ENCODE measurements at regions not wholly inside any gene's neighbourhood (a gene's known extent, or its start where the extent isn't known, plus 50 kb on each side); places are given as distances from the start of the nearest gene placed in this dataset.

DNA sequence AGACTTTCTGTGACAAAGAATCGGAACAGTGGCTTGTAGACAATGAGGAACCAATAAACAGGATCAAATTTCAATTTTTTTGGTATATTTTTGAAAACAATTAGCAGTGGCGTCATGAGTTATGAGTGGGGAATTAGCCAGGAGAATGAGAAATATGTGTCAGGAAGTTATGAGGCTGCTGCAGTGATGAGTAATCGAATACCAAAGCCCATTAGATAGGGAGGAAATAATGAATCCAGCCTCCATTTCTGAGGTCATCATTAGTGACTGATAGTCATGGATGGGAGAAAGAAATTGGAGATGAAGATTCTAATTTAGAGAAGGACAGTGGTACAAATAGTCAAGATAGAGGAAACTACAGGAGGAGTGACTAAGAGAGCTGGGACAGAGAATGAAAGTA, 673.1 kb upstream of the VRK2 start (continued):
- TF ChIP-seq, protein P1, sequence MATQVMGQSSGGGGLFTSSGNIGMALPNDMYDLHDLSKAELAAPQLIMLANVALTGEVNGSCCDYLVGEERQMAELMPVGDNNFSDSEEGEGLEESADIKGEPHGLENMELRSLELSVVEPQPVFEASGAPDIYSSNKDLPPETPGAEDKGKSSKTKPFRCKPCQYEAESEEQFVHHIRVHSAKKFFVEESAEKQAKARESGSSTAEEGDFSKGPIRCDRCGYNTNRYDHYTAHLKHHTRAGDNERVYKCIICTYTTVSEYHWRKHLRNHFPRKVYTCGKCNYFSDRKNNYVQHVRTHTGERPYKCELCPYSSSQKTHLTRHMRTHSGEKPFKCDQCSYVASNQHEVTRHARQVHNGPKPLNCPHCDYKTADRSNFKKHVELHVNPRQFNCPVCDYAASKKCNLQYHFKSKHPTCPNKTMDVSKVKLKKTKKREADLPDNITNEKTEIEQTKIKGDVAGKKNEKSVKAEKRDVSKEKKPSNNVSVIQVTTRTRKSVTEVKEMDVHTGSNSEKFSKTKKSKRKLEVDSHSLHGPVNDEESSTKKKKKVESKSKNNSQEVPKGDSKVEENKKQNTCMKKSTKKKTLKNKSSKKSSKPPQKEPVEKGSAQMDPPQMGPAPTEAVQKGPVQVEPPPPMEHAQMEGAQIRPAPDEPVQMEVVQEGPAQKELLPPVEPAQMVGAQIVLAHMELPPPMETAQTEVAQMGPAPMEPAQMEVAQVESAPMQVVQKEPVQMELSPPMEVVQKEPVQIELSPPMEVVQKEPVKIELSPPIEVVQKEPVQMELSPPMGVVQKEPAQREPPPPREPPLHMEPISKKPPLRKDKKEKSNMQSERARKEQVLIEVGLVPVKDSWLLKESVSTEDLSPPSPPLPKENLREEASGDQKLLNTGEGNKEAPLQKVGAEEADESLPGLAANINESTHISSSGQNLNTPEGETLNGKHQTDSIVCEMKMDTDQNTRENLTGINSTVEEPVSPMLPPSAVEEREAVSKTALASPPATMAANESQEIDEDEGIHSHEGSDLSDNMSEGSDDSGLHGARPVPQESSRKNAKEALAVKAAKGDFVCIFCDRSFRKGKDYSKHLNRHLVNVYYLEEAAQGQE (IDR thresholded peaks at IDR 0.05; ENCODE audit: low read depth, low read length): 0 out of 2 replicates have a peak, but pooled peaks have one; percentile 31
- TF ChIP-seq, protein P2, sequence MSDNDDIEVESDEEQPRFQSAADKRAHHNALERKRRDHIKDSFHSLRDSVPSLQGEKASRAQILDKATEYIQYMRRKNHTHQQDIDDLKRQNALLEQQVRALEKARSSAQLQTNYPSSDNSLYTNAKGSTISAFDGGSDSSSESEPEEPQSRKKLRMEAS (IDR thresholded peaks at IDR 0.05; ENCODE audit: low read depth): no peak
- TF ChIP-seq ELF1 (IDR thresholded peaks at IDR 0.05): peak; percentile 35; the same call in 1 of the 2 replicates

DNA sequence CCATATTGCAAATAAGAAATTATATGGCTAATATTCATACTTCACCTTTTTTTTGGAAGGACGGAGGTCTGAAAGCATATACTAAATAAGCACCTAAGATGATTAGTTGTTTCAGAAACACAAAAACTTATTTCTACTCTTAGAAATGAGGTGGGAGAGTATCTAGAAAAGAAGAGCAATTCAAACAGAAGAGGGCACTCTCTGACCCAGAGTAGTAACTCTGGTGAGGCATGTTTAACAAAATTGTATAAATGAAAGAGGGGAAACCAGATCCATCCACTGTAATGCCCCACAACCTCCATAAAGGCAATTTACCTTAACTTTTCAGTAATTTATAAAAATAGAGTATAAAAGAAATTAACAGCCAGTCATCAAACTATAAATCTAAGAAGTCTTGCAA, 669.6 kb upstream of the VRK2 start:
- ChIA-PET POLR2A (no interaction called here), CTCF (interaction anchor here (0.7 kb wide), 2 partner anchors 121 to 124 kb away, joined by 3 to 4 read pairs; no protein-coding TSS in a partner anchor)
- H3K79me2 ChIP-seq (ENCODE audit: insufficient read depth): no peaks in the 10 kb centered on the region
- H4K20me1 ChIP-seq (ENCODE audit: insufficient read depth): no peaks in the 10 kb centered on the region
- peaks cover 0 to 23% of the 10 kb centered on the region in 2 experiments; a peak in 2 of 4 replicates for H3K4me1 ChIP-seq (ENCODE audit: control insufficient read depth in 1 of 2, insufficient read depth in 2 of 2, low read depth in 1 of 2, low read length in 1 of 2)
- H3F3A ChIP-seq (replicated peaks; ENCODE audit: insufficient read depth): peaks cover 46% of the 10 kb centered on the region
- 0 out of 2 replicates have a peak, but pooled peaks cover 4% of the 10 kb centered on the region for H3K9me3 ChIP-seq
- no peak overlapping the region for H3K9ac ChIP-seq
- DNase-seq: no peak
- H2AFZ ChIP-seq (ENCODE audit: low read depth): peak overlapping the region; percentile 32; the same call in 1 of the 2 replicates
- no peaks in the 10 kb centered on the region for H3K9me2 ChIP-seq
- no peaks in the 10 kb centered on the region for H3K27me3 ChIP-seq (ENCODE audit: insufficient read depth)
- H3K4me3 ChIP-seq (ENCODE audit: low read depth in 2 of 2, low read length in 1 of 2): no peak overlapping the region
- 44% methylated on average over 1 of the region's 1 CpG for WGBS (ENCODE audit: low lambda C conversion rate)
- H3K27ac ChIP-seq (ENCODE audit: low read depth in 2 of 2, low read length in 1 of 2): no peak overlapping the region
- no peaks in the 10 kb centered on the region for H3K36me3 ChIP-seq (replicated peaks in 1 of 2; ENCODE audit: control insufficient read depth in 1 of 2, insufficient read depth in 2 of 2, low read length in 1 of 2)
- no peak overlapping the region for H3K4me2 ChIP-seq
- TF ChIP-seq RFX5 (IDR thresholded peaks at IDR 0.05; ENCODE audit: low read length) (no peak), RCOR1 (IDR thresholded peaks at IDR 0.05; ENCODE audit: low read length) (no peak), MEF2A (IDR thresholded peaks at IDR 0.05; ENCODE audit: borderline replicate concordance, low read depth) (no peak), SMC3 (IDR thresholded peaks at IDR 0.05; ENCODE audit: low read depth, low read length) (peak; percentile 51), FOXM1 (IDR thresholded peaks at IDR 0.05; ENCODE audit: low read depth) (0 out of 2 replicates have a peak, but pooled peaks have one; percentile 14), NFIC (IDR thresholded peaks at IDR 0.05; ENCODE audit: borderline replicate concordance) (no peak), TAF1 (IDR thresholded peaks at IDR 0.05; ENCODE audit: borderline replicate concordance, low read depth, low read length) (no peak), GABPA (IDR thresholded peaks at IDR 0.05; ENCODE audit: low read depth) (no peak), RAD21 (IDR thresholded peaks at IDR 0.05; ENCODE audit: low read length) (peak; percentile 60)
- TF ChIP-seq, protein P3, sequence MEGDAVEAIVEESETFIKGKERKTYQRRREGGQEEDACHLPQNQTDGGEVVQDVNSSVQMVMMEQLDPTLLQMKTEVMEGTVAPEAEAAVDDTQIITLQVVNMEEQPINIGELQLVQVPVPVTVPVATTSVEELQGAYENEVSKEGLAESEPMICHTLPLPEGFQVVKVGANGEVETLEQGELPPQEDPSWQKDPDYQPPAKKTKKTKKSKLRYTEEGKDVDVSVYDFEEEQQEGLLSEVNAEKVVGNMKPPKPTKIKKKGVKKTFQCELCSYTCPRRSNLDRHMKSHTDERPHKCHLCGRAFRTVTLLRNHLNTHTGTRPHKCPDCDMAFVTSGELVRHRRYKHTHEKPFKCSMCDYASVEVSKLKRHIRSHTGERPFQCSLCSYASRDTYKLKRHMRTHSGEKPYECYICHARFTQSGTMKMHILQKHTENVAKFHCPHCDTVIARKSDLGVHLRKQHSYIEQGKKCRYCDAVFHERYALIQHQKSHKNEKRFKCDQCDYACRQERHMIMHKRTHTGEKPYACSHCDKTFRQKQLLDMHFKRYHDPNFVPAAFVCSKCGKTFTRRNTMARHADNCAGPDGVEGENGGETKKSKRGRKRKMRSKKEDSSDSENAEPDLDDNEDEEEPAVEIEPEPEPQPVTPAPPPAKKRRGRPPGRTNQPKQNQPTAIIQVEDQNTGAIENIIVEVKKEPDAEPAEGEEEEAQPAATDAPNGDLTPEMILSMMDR (IDR thresholded peaks at IDR 0.05): peak; percentile 54
- TF ChIP-seq, protein P4, sequence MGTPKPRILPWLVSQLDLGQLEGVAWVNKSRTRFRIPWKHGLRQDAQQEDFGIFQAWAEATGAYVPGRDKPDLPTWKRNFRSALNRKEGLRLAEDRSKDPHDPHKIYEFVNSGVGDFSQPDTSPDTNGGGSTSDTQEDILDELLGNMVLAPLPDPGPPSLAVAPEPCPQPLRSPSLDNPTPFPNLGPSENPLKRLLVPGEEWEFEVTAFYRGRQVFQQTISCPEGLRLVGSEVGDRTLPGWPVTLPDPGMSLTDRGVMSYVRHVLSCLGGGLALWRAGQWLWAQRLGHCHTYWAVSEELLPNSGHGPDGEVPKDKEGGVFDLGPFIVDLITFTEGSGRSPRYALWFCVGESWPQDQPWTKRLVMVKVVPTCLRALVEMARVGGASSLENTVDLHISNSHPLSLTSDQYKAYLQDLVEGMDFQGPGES (IDR thresholded peaks at IDR 0.05; ENCODE audit: low read depth, low read length): no peak
